H9 (cell line): ENCODE measurements at regions not wholly inside any gene's neighbourhood (a gene's known extent, or its start where the extent isn't known, plus 50 kb on each side); places are given as distances from the start of the nearest gene placed in this dataset.
A peak's percentile ranks its signal among the peaks of the same experiment; 100 is the strongest.

ENCODE experiments used
- DNase-seq: peaks from one replicate; pipeline ENCODE4 v3.0.0-alpha.2; 2017
- H2AFZ ChIP-seq: one replicate; pipeline ENCODE4 v1.6.1; 2013; ENCODE audit warnings: mild to moderate bottlenecking, low read length, control low read depth, moderate library complexity
- H2AK5ac ChIP-seq: 2 replicates; pipeline ENCODE4 v1.6.1; 2013; ENCODE audit warnings: low read length, control low read depth, mixed read lengths; ENCODE audit not compliant: insufficient read length
- H2BK120ac ChIP-seq: one replicate; pipeline ENCODE4 v1.6.1; 2013; ENCODE audit warnings: low read depth, mild to moderate bottlenecking, low read length, control low read depth, inconsistent platforms; ENCODE audit not compliant: poor library complexity, severe bottlenecking
- H2BK12ac ChIP-seq: 2 replicates; pipeline ENCODE4 v1.6.1; 2013; ENCODE audit warnings: low read length, control low read depth, mixed read lengths, low read depth; ENCODE audit not compliant: insufficient read length
- H2BK15ac ChIP-seq: 2 replicates; pipeline ENCODE4 v1.6.1; 2013; ENCODE audit warnings: low read depth, low read length, control low read depth
- H2BK20ac ChIP-seq: one replicate; pipeline ENCODE4 v1.6.1; 2013; ENCODE audit warnings: low read depth, mild to moderate bottlenecking, low read length, control low read depth, inconsistent platforms; ENCODE audit not compliant: poor library complexity, severe bottlenecking
- H2BK5ac ChIP-seq: 2 replicates; pipeline ENCODE4 v1.6.1; 2013; ENCODE audit warnings: low read length, control low read depth, mixed read lengths; ENCODE audit not compliant: insufficient read length
- H3K14ac ChIP-seq: 2 replicates; pipeline ENCODE4 v1.6.1; 2013; ENCODE audit warnings: low read length, control low read depth; ENCODE audit not compliant: insufficient read depth
- H3K18ac ChIP-seq: 2 replicates; pipeline ENCODE4 v1.6.1; 2013; ENCODE audit warnings: low read depth, mild to moderate bottlenecking, mixed read lengths, low read length, control low read depth; ENCODE audit not compliant: insufficient read length
- H3K23ac ChIP-seq: 2 replicates; pipeline ENCODE4 v1.6.1; 2013; ENCODE audit warnings: low read length, control low read depth, mixed read lengths, low read depth; ENCODE audit not compliant: insufficient read length
- H3K23me2 ChIP-seq: 2 replicates; pipeline ENCODE4 v1.6.1; 2013; ENCODE audit warnings: low read depth, mild to moderate bottlenecking, mixed read lengths, low read length, control low read depth; ENCODE audit not compliant: insufficient read length, poor library complexity, severe bottlenecking
- H3K27ac ChIP-seq: 2 replicates; pipeline ENCODE4 v1.5.1; 2013; ENCODE audit warnings: low read length, control low read depth, mixed read lengths, low read depth; ENCODE audit not compliant: insufficient read length
- H3K27me3 ChIP-seq: 2 replicates; pipeline ENCODE4 v1.6.1; 2013; ENCODE audit warnings: low read length, control low read depth, inconsistent platforms; ENCODE audit not compliant: insufficient read depth
- H3K4ac ChIP-seq: 2 replicates; pipeline ENCODE4 v1.6.1; 2013; ENCODE audit warnings: low read depth, mild to moderate bottlenecking, control low read depth, inconsistent platforms, low read length, moderate library complexity
- H3K4me1 ChIP-seq: 2 replicates; pipeline ENCODE4 v1.6.1; 2013; ENCODE audit warnings: low read length, control low read depth, inconsistent platforms; ENCODE audit not compliant: insufficient read depth
- H3K4me2 ChIP-seq: 2 replicates; pipeline ENCODE4 v1.6.1; 2013; ENCODE audit warnings: low read length, control low read depth, mixed read lengths; ENCODE audit not compliant: insufficient read length, insufficient read depth
- H3K56ac ChIP-seq: 2 replicates; pipeline ENCODE4 v1.6.1; 2013; ENCODE audit warnings: low read depth, mild to moderate bottlenecking, mixed read lengths, low read length, control low read depth; ENCODE audit not compliant: insufficient read length
- H3K79me1 ChIP-seq: 2 replicates; pipeline ENCODE4 v1.6.1; 2013; ENCODE audit warnings: low read depth, mild to moderate bottlenecking, moderate library complexity, low read length, control low read depth, inconsistent platforms; ENCODE audit not compliant: insufficient read depth, poor library complexity, severe bottlenecking
- H3K79me2 ChIP-seq: 2 replicates; pipeline ENCODE4 v1.6.1; 2013; ENCODE audit warnings: low read length, control low read depth, inconsistent platforms; ENCODE audit not compliant: insufficient read depth
- H3K9ac ChIP-seq: 2 replicates; pipeline ENCODE4 v1.6.1; 2013; ENCODE audit warnings: low read length, control low read depth, mixed read lengths; ENCODE audit not compliant: insufficient read length; ENCODE audit errors: extremely low read depth
- H3K9me3 ChIP-seq: one replicate; pipeline ENCODE4 v1.6.1; 2013; ENCODE audit warnings: low read depth, low read length, inconsistent platforms; ENCODE audit not compliant: control insufficient read depth
- H3T11ph ChIP-seq: one replicate; pipeline ENCODE4 v1.6.1; 2013; ENCODE audit warnings: mild to moderate bottlenecking, low read length, control low read depth, inconsistent platforms
- H4K20me1 ChIP-seq: one replicate; pipeline ENCODE4 v1.6.1; 2013; ENCODE audit not compliant: control insufficient read depth, insufficient read length, insufficient read depth
- H4K5ac ChIP-seq: 2 replicates; pipeline ENCODE4 v1.6.1; 2013; ENCODE audit warnings: low read depth, mild to moderate bottlenecking, mixed read lengths, low read length, control low read depth; ENCODE audit not compliant: insufficient read length
- H4K8ac ChIP-seq: replicated peaks from 2 replicates; pipeline ENCODE4 v1.6.1; 2013; ENCODE audit warnings: low read length, control low read depth, mixed read lengths, low read depth; ENCODE audit not compliant: insufficient read length
- H4K91ac ChIP-seq: 2 replicates; pipeline ENCODE4 v1.6.1; 2013; ENCODE audit warnings: low read depth, mild to moderate bottlenecking, moderate library complexity, mixed read lengths, low read length, control low read depth; ENCODE audit not compliant: insufficient read length
- H3K27ac Mint-ChIP-seq, 3 experiments: 2 replicates in 2 of 3; 3 replicates in 1 of 3; pipeline ENCODE4 v1.8.0; 2020 to 2021; ENCODE audit warnings: mixed read lengths in 3 of 3, mild to moderate bottlenecking in 1 of 3, moderate library complexity in 1 of 3
- H3K27me3 Mint-ChIP-seq: 2 replicates; pipeline ENCODE4 v1.8.0; 2021; ENCODE audit warnings: low read depth, mild to moderate bottlenecking, moderate library complexity, mixed read lengths
- H3K36me3 Mint-ChIP-seq, 3 experiments: 2 replicates in 2 of 3; 3 replicates in 1 of 3; pipeline ENCODE4 v1.8.0; 2020 to 2021; ENCODE audit warnings: low read depth in 3 of 3, mixed read lengths in 3 of 3; ENCODE audit not compliant: insufficient read depth in 1 of 3
- H3K4me1 Mint-ChIP-seq, 2 experiments: 2 replicates each; pipeline ENCODE4 v1.8.0; 2020; ENCODE audit warnings: mixed read lengths in 2 of 2
- H3K4me3 Mint-ChIP-seq, 2 experiments: 2 replicates in 1 of 2; 3 replicates in 1 of 2; pipeline ENCODE4 v1.8.0; 2020 to 2021; ENCODE audit warnings: mild to moderate bottlenecking in 2 of 2, mixed read lengths in 2 of 2, moderate library complexity in 1 of 2
- H3K9me3 Mint-ChIP-seq, 2 experiments: 2 replicates in 1 of 2; 3 replicates in 1 of 2; pipeline ENCODE4 v1.8.0; 2020; ENCODE audit warnings: mild to moderate bottlenecking in 2 of 2, mixed read lengths in 2 of 2, moderate library complexity in 1 of 2
- WGBS: extraction: QIAGEN DNeasy Blood & Tissue Kit; methylation state at CpG from one replicate; pipeline ENCODE4 v1.1.7; 2013; ENCODE audit warnings: missing lambda C conversion rate, low lambda C conversion rate, mixed read lengths; ENCODE audit not compliant: insufficient read length; ENCODE audit errors: extremely low coverage; 5-methylcytosine and 5-hydroxymethylcytosine counted together
- TF ChIP-seq, protein P1 (sequence below): fragments of 200-600 bp; sonication (generic); conservative IDR thresholded peaks from 3 replicates; pipeline ENCODE4 v1.8.0; 2021; ENCODE audit warnings: antibody characterized with exemption, mild to moderate bottlenecking

DNA sequence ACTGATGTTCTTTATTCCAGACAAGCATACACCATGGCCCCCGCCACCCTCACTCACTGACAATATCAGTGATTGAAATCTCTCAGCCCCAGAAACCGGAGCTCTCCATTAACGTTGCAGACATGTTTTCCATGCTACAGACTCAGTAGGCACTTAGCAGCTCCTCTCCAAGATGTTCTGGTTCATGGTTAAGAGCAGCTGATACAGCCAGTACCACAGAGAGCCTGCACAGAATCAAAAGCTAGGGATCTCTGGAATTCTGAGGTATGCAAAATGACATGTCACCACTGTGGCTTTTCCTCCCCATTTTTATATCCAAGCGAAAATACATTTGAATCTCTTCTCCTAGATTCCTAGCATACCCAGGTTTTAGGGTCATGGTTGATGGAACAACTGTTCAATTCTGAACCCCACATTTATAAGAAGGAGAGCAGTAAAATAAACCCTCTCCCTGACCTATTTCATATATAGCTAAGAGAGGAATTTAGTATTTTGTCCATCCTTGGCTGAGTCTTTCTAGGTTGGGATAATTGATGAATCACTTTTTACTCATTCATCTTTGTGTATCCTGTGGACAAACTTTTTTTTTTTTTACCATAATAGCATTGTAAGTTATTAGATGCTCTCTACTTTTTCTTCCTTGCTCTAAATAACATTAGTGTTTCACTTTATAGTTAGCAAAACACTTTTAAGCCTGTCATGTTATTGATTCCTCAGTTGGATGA, 488.4 kb upstream of the PIK3C3 start:
- H2AK5ac ChIP-seq, result no peak overlapping the region
- no peaks in the 10 kb centered on the region for H3K27me3 Mint-ChIP-seq
- no peak overlapping the region for H2BK5ac ChIP-seq
- no peaks in the 10 kb centered on the region for H3K79me2 ChIP-seq
- no peak overlapping the region for H3K9ac ChIP-seq
- H3K4me2 ChIP-seq, result no peak overlapping the region
- no peak overlapping the region for H2BK20ac ChIP-seq
- H4K20me1 ChIP-seq, result no peaks in the 10 kb centered on the region
- H4K91ac ChIP-seq, result no peak overlapping the region
- peaks cover 39 to 42% of the 10 kb centered on the region in 2 experiments for H3K4me1 Mint-ChIP-seq
- H3K9me3 Mint-ChIP-seq, result peaks cover 0 to 2% of the 10 kb centered on the region in 2 experiments; a peak in 1 of 5 replicates
- H3K27ac ChIP-seq, result no peak overlapping the region
- peaks cover 0 to 8% (median 7%) of the 10 kb centered on the region in 3 experiments; a peak in 6 of 7 replicates for H3K36me3 Mint-ChIP-seq
- H3K23me2 ChIP-seq, result no peaks in the 10 kb centered on the region
- H3K23ac ChIP-seq, result no peak overlapping the region
- H3K4me3 Mint-ChIP-seq, result no peak overlapping the region
- no peaks in the 10 kb centered on the region for H3K27me3 ChIP-seq
- H2BK15ac ChIP-seq, result no peak overlapping the region
- H3T11ph ChIP-seq, result no peak overlapping the region
- no peaks in the 10 kb centered on the region for H3K9me3 ChIP-seq
- H3K4me1 ChIP-seq, result peaks cover 3% of the 10 kb centered on the region; the same call in 1 of the 2 replicates
- H3K18ac ChIP-seq, result no peak overlapping the region
- no peak overlapping the region for H3K4ac ChIP-seq
- no peak overlapping the region for H2BK12ac ChIP-seq
- no peak overlapping the region for H4K8ac ChIP-seq
- no peak overlapping the region for H3K56ac ChIP-seq
- peak overlapping the region in 1 of 3 experiments; percentile 23; a peak in 2 of 7 replicates for H3K27ac Mint-ChIP-seq
- TF ChIP-seq, protein P1, sequence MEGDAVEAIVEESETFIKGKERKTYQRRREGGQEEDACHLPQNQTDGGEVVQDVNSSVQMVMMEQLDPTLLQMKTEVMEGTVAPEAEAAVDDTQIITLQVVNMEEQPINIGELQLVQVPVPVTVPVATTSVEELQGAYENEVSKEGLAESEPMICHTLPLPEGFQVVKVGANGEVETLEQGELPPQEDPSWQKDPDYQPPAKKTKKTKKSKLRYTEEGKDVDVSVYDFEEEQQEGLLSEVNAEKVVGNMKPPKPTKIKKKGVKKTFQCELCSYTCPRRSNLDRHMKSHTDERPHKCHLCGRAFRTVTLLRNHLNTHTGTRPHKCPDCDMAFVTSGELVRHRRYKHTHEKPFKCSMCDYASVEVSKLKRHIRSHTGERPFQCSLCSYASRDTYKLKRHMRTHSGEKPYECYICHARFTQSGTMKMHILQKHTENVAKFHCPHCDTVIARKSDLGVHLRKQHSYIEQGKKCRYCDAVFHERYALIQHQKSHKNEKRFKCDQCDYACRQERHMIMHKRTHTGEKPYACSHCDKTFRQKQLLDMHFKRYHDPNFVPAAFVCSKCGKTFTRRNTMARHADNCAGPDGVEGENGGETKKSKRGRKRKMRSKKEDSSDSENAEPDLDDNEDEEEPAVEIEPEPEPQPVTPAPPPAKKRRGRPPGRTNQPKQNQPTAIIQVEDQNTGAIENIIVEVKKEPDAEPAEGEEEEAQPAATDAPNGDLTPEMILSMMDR, result no peak
- H3K14ac ChIP-seq, result no peak overlapping the region
- no peak overlapping the region for H2BK120ac ChIP-seq
- no peak overlapping the region for H2AFZ ChIP-seq
- WGBS, result no CpG with 5 or more reads among the region's 4 CpGs
- no peak overlapping the region for H4K5ac ChIP-seq
- no peak for DNase-seq
- no peaks in the 10 kb centered on the region for H3K79me1 ChIP-seq
